Psoas muscle (tissue), 7 donors: ENCODE measurements at regions not wholly inside any gene's neighbourhood (a gene's known extent, or its start where the extent isn't known, plus 50 kb on each side); places are given as distances from the start of the nearest gene placed in this dataset.

Experiments
- ATAC-seq, 4 donors: fragments of 200-7000 bp; cut with Tn5 transposase; one replicate each; pipeline ENCODE4 v1.9.1; 2020; ENCODE audit warnings: moderate library complexity in 3 of 4, mild to moderate bottlenecking in 2 of 4
- DNase-seq, 2 donors: peaks; one replicate each; pipeline ENCODE4 v3.0.0-alpha.2; 2020
- H3K27ac ChIP-seq: fragments of 200-600 bp; one replicate; pipeline ENCODE4 v1.8.0; 2022
- H3K27me3 ChIP-seq, 3 donors: fragments of 200-600 bp in 1 of 3; one replicate each; pipeline versions ENCODE4 v1.6.1 to v1.8.0; 2013 to 2022; ENCODE audit warnings: low read length in 2 of 3, mild to moderate bottlenecking in 2 of 3, moderate library complexity in 1 of 3; ENCODE audit not compliant: insufficient read depth in 3 of 3
- H3K36me3 ChIP-seq, 2 donors: fragments of 200-600 bp in 1 of 2; one replicate each; pipeline versions ENCODE4 v1.6.1 to v1.8.0; 2013 to 2022; ENCODE audit warnings: low read depth in 1 of 2, mild to moderate bottlenecking in 1 of 2, moderate library complexity in 1 of 2; ENCODE audit not compliant: insufficient read depth in 1 of 2
- H3K4me1 ChIP-seq: fragments of 200-600 bp; one replicate; pipeline ENCODE4 v1.8.0; 2022
- H3K4me3 ChIP-seq: fragments of 200-600 bp; one replicate; pipeline ENCODE4 v1.8.0; 2022; ENCODE audit warnings: mild to moderate bottlenecking
- H3K9me3 ChIP-seq: fragments of 200-600 bp; one replicate; pipeline ENCODE4 v1.8.0; 2022
- WGBS, 3 donors: extraction: QIAGEN DNeasy Blood & Tissue Kit; methylation state at CpG; one replicate each; pipeline versions ENCODE4 v1.1.6 to v1.1.7; 2013; 5-methylcytosine and 5-hydroxymethylcytosine counted together
- intact Hi-C, 2 donors: fragments of 100-400 bp; cut with DNase I; formaldehyde crosslinking; loops; one replicate each; pipeline versions ENCODE4 v1.11.0 to v1.14.2; 2022
- TF ChIP-seq, protein P1 (sequence below): fragments of 200-600 bp; IDR thresholded peaks from one replicate; pipeline ENCODE4 v1.8.0; 2022; ENCODE audit warnings: antibody characterized with exemption
- donor health status: healthy with polysubstance abuse.
- donor health status: DM: no; HTN: no; CAD: no; lungs with moderate emphysema.
- donor health status: Bipolar disorder and iron deficiency.
- donor health status: healthy.
- donor health status: DM: yes; HTN: yes; CAD: no.
- donor health status: DM: no; HTN: no; CAD: no.
- donor health status: DM: yes; HTN: yes; CAD: no.

DNA sequence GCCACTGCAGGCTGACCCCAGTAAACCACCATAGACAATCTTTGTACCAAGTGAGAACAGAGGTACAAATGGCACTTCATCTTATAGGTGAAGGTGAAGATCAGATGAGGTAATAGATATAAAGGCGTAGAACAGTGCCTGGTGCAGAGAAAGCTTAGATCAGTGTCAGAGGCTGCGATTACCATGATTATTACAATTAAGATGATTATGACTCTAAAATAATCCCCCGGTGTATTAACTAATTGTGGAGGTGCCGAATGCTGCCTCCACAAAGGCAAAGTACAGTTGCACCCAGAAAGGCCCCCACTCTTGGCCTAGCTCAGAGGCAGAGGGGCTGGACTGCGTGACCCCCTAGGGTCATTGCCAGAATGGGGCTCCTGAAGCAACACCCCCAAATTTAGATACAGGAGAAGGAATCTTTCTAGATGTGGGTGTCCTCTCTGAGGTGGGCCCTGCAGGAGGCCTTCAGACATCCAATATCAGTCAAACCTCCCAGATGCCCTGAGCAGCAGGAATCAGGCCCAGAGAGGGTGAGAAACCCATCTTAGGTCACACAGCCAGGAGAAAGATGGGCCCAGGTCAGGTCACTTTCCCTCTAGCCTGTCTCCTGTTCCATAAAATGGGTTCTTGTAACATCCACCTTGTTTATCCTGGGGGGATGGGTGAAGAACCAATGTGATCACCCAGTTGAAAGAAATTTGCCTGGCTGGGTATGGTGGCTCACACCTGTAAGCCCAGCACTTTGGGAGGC lies 139.8 kb downstream of the PHETA1 start:
- 91 to 96% (median 92%) methylated on average over 5 of the region's 5 CpGs for WGBS, 3 donors
- ATAC-seq, result no peak

DNA sequence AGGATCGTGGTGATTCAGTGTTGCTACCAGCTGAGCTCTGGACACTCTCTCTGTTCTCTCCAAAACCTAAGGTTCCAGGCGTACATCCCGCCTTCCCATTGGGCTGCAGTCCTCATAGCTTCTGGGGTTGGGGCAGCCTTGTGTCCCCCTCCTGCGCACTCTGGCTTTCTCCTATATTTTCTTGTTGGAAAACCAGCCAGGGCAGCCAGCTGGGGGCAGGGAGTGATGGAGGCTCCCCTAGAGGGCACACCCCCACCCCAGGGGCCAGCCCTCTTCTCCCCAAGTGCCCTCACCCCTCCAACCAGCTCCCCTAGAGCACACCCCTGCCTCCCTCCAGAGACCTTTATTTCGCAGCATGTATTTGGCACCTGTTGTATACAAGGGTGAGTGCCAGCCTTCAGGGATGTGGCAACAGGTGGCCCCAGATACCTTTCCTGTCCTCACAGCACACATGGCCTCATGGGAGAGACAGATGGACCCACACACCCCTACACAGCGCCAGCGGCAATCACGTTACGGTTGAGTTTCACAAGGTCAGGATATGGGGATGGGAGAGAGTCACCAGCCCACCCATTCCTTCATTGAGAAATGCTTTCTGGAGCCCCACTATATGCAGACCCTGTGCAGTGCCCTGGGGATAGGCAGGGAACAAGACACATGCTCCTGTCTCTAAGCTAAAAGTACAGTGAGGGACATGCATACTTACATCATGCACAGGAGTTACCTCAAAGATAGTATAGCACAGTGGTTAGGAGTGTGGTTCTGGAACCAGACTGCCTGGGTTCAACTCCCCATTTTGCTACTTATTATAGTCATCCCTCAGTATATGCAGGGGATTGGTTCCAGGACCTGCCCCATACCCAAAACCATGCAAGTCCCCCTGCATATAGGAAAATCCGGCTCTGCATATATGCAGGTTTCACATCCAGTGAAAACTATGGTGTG lies 141.1 kb downstream of the PHETA1 start:
- ATAC-seq (no peak), DNase-seq (no peak)
- H3K4me1 ChIP-seq, result no peaks in the 10 kb centered on the region
- H3K36me3 ChIP-seq, result no peaks in the 10 kb centered on the region
- 74 to 77% (median 74%) methylated on average over 10 of the region's 10 CpGs for WGBS, 3 donors
- H3K4me3 ChIP-seq, result no peak overlapping the region
- no peak overlapping the region for H3K27ac ChIP-seq
- peaks cover 0 to 7% (median 1%) of the 10 kb centered on the region in 3 donors for H3K27me3 ChIP-seq
- H3K9me3 ChIP-seq, result no peaks in the 10 kb centered on the region
- intact Hi-C loops, result no loop called here
- TF ChIP-seq, protein P1, sequence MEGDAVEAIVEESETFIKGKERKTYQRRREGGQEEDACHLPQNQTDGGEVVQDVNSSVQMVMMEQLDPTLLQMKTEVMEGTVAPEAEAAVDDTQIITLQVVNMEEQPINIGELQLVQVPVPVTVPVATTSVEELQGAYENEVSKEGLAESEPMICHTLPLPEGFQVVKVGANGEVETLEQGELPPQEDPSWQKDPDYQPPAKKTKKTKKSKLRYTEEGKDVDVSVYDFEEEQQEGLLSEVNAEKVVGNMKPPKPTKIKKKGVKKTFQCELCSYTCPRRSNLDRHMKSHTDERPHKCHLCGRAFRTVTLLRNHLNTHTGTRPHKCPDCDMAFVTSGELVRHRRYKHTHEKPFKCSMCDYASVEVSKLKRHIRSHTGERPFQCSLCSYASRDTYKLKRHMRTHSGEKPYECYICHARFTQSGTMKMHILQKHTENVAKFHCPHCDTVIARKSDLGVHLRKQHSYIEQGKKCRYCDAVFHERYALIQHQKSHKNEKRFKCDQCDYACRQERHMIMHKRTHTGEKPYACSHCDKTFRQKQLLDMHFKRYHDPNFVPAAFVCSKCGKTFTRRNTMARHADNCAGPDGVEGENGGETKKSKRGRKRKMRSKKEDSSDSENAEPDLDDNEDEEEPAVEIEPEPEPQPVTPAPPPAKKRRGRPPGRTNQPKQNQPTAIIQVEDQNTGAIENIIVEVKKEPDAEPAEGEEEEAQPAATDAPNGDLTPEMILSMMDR, result no peak

More for the DNA sequence above, 139.8 kb downstream of the PHETA1 start:
- Histone ChIP-seq H3K9me3 (no peaks in the 10 kb centered on the region), H3K27ac (no peak overlapping the region), H3K36me3 (no peaks in the 10 kb centered on the region), H3K27me3 (peaks cover 0 to 7% (median 1%) of the 10 kb centered on the region in 3 donors), H3K4me3 (no peak overlapping the region), H3K4me1 (no peaks in the 10 kb centered on the region)
- intact Hi-C loops, result no loop called here
- TF ChIP-seq, protein P1, result no peak
- no peak for DNase-seq

DNA sequence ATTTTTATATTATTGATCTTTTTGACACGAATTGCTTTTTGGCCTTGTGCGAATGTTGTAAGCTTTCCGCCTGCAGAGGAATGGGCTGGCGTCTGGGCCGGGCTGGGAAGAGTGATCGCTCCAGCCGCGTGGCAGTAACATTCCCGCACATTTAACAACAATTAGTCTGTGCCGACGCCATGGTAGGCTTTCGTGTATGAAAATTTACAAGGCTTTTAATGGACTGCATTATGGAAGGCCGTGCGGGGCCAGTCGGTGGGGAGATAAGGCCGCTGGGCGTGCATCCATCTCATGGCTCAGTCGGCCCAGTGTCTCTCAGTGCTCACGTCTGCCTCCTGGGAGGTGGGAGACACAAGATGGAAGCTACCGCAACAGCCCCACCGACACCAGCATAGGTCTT lies 142.2 kb downstream of the PHETA1 start:
- intact Hi-C loops, result no loop called here
- no peak for ATAC-seq
- H3K9me3 ChIP-seq, result no peaks in the 10 kb centered on the region
- peaks cover 0 to 7% (median 0%) of the 10 kb centered on the region in 3 donors for H3K27me3 ChIP-seq
- no peaks in the 10 kb centered on the region for H3K36me3 ChIP-seq
- no peaks in the 10 kb centered on the region for H3K4me1 ChIP-seq
- H3K4me3 ChIP-seq, result no peak overlapping the region
- TF ChIP-seq, protein P1, result no peak
- no peak overlapping the region for H3K27ac ChIP-seq
- 84 to 87% (median 85%) methylated on average over 21 of the region's 21 CpGs for WGBS, 3 donors
- no peak for DNase-seq

DNA sequence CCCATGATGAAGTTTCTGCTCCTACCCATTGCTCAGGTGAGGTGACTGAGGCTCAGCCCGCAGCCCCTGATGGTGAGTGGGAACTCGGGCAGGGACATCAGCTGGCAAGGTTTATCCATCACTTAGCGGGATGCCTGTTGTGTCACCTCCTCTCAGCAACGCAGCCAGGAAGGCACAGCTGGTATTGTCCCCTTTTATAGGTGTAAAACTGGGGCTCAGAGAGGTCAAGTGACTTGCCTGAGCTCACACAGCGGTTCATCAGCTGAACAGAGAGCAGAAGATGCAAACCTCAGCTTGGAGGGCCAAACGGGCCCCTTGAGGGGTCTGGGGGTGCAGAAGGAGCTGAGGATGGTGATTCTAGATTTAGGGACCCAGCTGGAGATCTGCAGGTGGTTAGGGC lies 143.6 kb downstream of the PHETA1 start:
- H3K36me3 ChIP-seq, result no peaks in the 10 kb centered on the region
- WGBS, 3 donors, result 78 to 79% (median 79%) methylated on average over 6 of the region's 6 CpGs

More for the DNA sequence above, 143.6 kb downstream of the PHETA1 start:
- no peak for DNase-seq
- Histone ChIP-seq H3K4me3 (no peak overlapping the region), H3K9me3 (no peaks in the 10 kb centered on the region), H3K4me1 (no peaks in the 10 kb centered on the region), H3K27me3 (no peaks in the 10 kb centered on the region), H3K27ac (no peak overlapping the region)
- intact Hi-C loops, result no loop called here
- TF ChIP-seq, protein P1, result no peak
- ATAC-seq, result no peak
